ENCODE measurements at regions not wholly inside any gene's neighbourhood (a gene's known extent, or its start where the extent isn't known, plus 50 kb on each side); places are given as distances from the start of the nearest gene placed in this dataset.

DNA sequence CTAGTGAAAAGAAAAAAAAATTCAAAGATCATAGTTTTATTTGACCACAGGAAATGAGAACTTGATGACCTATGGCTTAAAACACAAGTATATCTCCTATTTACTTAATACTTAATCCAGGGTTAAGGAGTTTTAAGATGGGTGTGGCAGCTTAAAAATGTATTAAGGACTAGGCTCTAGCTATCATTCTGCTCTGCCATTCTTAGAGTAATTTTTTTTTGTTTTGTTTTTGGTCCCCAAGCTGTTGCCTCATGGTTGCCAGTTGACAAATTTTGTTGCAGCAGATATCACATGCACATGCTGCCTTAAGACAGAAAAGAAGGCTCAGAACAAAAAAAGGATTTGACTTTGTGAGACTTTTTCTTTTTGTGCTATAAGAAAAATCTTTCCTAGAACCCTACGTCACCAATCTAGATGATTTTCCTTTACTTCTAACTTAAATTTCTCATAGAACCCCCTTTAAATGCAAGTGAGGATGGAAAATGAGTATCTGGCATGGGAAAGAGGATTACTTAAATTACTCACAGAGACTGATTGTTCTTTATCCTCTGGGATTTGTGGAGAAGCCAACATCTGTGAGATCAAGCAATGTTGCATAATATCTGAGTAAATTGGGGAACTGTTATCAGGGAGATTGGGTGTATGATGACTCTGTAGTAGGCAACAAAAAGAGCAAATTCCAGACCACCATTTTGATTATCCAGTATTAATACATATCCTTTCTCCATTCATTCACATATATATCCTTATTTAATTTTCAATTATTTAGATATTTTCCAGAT lies 364.7 kb upstream of the CD180 start:
- intact Hi-C loops (cut with DNase I; ENCODE audit: low total_unique reads) = no loop called here
- Histone ChIP-seq H3K4me1 (no peaks in the 10 kb centered on the region), H3K9me3 (peaks cover 0 to 17% (median 16%) of the 10 kb centered on the region in 4 donors), H3K36me3 (no peaks in the 10 kb centered on the region), H3K27ac (no peak overlapping the region), H3K4me3 (no peak overlapping the region), H3K27me3 (no peaks in the 10 kb centered on the region)
- no peak for TF ChIP-seq EP300 (IDR thresholded peaks at IDR 0.05)
- no peak for TF ChIP-seq POLR2AphosphoS5 (IDR thresholded peaks at IDR 0.05)
- TF ChIP-seq, protein P1, sequence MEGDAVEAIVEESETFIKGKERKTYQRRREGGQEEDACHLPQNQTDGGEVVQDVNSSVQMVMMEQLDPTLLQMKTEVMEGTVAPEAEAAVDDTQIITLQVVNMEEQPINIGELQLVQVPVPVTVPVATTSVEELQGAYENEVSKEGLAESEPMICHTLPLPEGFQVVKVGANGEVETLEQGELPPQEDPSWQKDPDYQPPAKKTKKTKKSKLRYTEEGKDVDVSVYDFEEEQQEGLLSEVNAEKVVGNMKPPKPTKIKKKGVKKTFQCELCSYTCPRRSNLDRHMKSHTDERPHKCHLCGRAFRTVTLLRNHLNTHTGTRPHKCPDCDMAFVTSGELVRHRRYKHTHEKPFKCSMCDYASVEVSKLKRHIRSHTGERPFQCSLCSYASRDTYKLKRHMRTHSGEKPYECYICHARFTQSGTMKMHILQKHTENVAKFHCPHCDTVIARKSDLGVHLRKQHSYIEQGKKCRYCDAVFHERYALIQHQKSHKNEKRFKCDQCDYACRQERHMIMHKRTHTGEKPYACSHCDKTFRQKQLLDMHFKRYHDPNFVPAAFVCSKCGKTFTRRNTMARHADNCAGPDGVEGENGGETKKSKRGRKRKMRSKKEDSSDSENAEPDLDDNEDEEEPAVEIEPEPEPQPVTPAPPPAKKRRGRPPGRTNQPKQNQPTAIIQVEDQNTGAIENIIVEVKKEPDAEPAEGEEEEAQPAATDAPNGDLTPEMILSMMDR (IDR thresholded peaks at IDR 0.05) = no peak
- no peak for TF ChIP-seq POLR2A (IDR thresholded peaks at IDR 0.05)
- no peak for DNase-seq
- 89 to 95% (median 94%) methylated on average over 1 of the region's 1 CpG for WGBS, 5 donors

DNA sequence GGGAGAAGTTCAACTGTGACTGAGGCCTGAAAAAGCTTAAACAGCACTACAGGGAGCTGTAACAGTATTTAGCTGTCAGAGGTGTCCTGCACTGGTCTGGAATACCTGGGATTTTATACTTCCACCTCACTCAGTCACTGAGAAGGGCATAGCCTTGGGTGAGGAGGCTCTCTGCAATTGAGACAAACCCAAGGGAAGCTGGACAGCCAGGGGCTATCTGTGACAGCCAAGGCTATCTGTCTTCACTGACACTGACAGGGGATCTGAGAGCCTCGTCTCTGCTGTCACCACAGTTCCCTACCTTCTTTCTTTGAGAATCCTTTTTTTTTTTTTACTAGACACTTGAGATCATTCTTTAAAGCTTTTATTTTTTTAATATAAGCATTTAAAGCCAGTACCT lies 356.2 kb upstream of the CD180 start:
- Histone ChIP-seq H3K27me3 (no peaks in the 10 kb centered on the region), H3K36me3 (no peaks in the 10 kb centered on the region), H3K27ac (no peak overlapping the region), H3K4me3 (no peak overlapping the region), H3K9me3 (no peaks in the 10 kb centered on the region), H3K4me1 (no peaks in the 10 kb centered on the region)
- intact Hi-C loops (cut with DNase I; ENCODE audit: low total_unique reads) = no loop called here
- DNase-seq = no peak
- WGBS, 5 donors = 74 to 95% (median 87%) methylated on average over 1 of the region's 1 CpG
- TF ChIP-seq POLR2AphosphoS5 (IDR thresholded peaks at IDR 0.05) (no peak), POLR2A (IDR thresholded peaks at IDR 0.05) (no peak), EP300 (IDR thresholded peaks at IDR 0.05) (no peak)
- TF ChIP-seq, protein P1 (IDR thresholded peaks at IDR 0.05) = no peak

DNA sequence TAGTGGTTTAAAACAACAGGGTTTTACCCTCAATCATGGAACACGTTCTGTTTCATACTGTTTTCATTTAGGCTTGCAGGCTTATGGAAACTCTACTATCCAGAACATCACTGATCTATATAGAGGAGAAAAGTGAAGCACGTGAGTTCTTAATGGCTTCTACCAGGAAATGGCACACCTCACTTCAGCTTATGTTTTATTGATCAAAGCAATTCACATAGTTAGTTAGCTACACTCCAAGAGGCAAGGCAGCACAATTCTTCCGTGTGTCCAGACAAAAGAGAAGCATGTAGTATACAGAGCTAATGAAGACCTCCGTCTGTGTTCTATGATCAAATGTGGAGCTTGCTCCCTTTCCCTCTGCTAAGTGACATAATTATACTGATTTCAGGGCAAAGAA lies 353.3 kb upstream of the CD180 start:
- Histone ChIP-seq H3K4me1 (no peaks in the 10 kb centered on the region), H3K4me3 (no peak overlapping the region), H3K36me3 (no peaks in the 10 kb centered on the region), H3K27me3 (no peaks in the 10 kb centered on the region), H3K9me3 (no peaks in the 10 kb centered on the region), H3K27ac (no peak overlapping the region)
- intact Hi-C loops (cut with DNase I; ENCODE audit: low total_unique reads) = no loop called here
- DNase-seq = no peak
- TF ChIP-seq POLR2A (IDR thresholded peaks at IDR 0.05) = no peak
- TF ChIP-seq POLR2AphosphoS5 (IDR thresholded peaks at IDR 0.05) = no peak
- TF ChIP-seq, protein P1 (IDR thresholded peaks at IDR 0.05) = no peak
- TF ChIP-seq EP300 (IDR thresholded peaks at IDR 0.05) = no peak
- WGBS, 5 donors = 90 to 95% (median 94%) methylated on average over 4 of the region's 4 CpGs

DNA sequence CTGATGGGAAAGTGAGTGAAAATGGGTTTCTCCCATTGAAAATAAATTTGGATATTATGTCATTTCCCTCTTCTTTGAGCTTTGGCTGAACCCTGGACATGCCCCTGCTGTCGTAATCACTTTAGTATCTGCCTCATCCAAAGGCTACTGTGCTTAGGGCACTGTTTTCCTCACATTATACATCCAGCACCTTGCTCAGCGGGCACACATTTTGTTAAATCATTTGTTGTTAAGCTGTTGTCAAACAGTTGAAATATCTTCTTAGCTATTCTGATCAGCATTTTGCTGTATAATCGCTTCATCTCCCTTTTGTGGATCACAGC lies 352.7 kb upstream of the CD180 start:
- H3K4me3 ChIP-seq = no peak overlapping the region
- 61 to 96% (median 76%) methylated on average over 3 of the region's 3 CpGs for WGBS, 5 donors
- H3K27me3 ChIP-seq = no peaks in the 10 kb centered on the region
- TF ChIP-seq EP300 (IDR thresholded peaks at IDR 0.05) (no peak), POLR2A (IDR thresholded peaks at IDR 0.05) (no peak), POLR2AphosphoS5 (IDR thresholded peaks at IDR 0.05) (no peak)
- TF ChIP-seq, protein P1 (IDR thresholded peaks at IDR 0.05) = no peak
- DNase-seq = peak in 1 of 2 donors; percentile 38
- intact Hi-C loops (cut with DNase I; ENCODE audit: low total_unique reads) = no loop called here
- H3K27ac ChIP-seq = no peak overlapping the region
- no peaks in the 10 kb centered on the region for H3K9me3 ChIP-seq
- H3K4me1 ChIP-seq = no peaks in the 10 kb centered on the region
- H3K36me3 ChIP-seq = no peaks in the 10 kb centered on the region

All from stomach (tissue), 8 donors.